GM12878 (cell line): ENCODE measurements at regions not wholly inside any gene's neighbourhood (a gene's known extent, or its start where the extent isn't known, plus 50 kb on each side); places are given as distances from the start of the nearest gene placed in this dataset.
A peak's percentile ranks its signal among the peaks of the same experiment; 100 is the strongest.

Experiments used
- ATAC-seq: fragments of 200-7000 bp; cut with Tn5 transposase; 3 replicates; pipeline ENCODE4 v1.9.1; 2020; ENCODE audit warnings: mild to moderate bottlenecking, moderate library complexity
- BruUV-seq: library from RNA; stranded (reverse); fragments of 400-500 nt; replicated peaks from 2 replicates; lab custom pipeline; 2021; lab: Mats Ljungman, UMichigan
- CTCF ChIA-PET: fragments of 300-600 bp; sonication (Branson Sonifier 250); formaldehyde crosslinking; extraction: SDS; loops from one replicate; lab custom pipeline; 2021; ENCODE audit warnings: inconsistent platforms; lab: Yijun Ruan, JAX
- POLR2A ChIA-PET: fragments of 350-600 bp; formaldehyde crosslinking; extraction: SDS; loops from one replicate; lab custom pipeline; 2021; ENCODE audit warnings: inconsistent platforms; lab: Charles Lee
- RAD21 ChIA-PET: fragments of 300-600 bp; sonication (Branson Sonifier 250); formaldehyde crosslinking; loops from one replicate; lab custom pipeline; 2023; ENCODE audit warnings: antibody characterized with exemption; ENCODE audit not compliant: unreplicated experiment; lab: Charles Lee
- SMC1A ChIA-PET: fragments of 300-600 bp; sonication (Branson Sonifier 250); formaldehyde crosslinking; loops from one replicate; lab custom pipeline; 2023; ENCODE audit not compliant: unreplicated experiment, uncharacterized antibody; lab: Charles Lee
- DNase-seq: peaks from one replicate; pipeline ENCODE4 v3.0.0-alpha.2; 2011; ENCODE audit warnings: low read depth, low spot score
- FAIRE-seq: peaks from 3 replicates; lab custom pipeline; 2011; peaks lifted over from hg19 to GRCh38; lab: Jason Lieb, UNC
- H2AFZ ChIP-seq: 2 replicates; pipeline ENCODE4 v1.6.0; 2011; ENCODE audit warnings: low read depth, low read length, control low read depth; ENCODE audit not compliant: control insufficient read depth
- H3K27ac ChIP-seq: 2 replicates; pipeline ENCODE4 v1.5.1; 2011; ENCODE audit warnings: control low read depth; ENCODE audit not compliant: control insufficient read depth, insufficient read depth
- H3K27me3 ChIP-seq, 2 experiments: replicated peaks in 1 of 2; 2 replicates each; pipeline versions ENCODE4 v1.6.0 to v1.6.1; 2011; ENCODE audit warnings: low read length in 1 of 2; ENCODE audit not compliant: control insufficient read depth in 2 of 2, insufficient read depth in 2 of 2
- H3K36me3 ChIP-seq, 2 experiments: 2 replicates each; pipeline ENCODE4 v1.5.1; 2011; ENCODE audit warnings: low read length in 1 of 2; ENCODE audit not compliant: control insufficient read depth in 2 of 2, insufficient read depth in 2 of 2
- H3K4me1 ChIP-seq: 2 replicates; pipeline ENCODE4 v1.6.1; 2011; ENCODE audit warnings: mild to moderate bottlenecking, low read length, moderate library complexity, mixed read lengths; ENCODE audit not compliant: control insufficient read depth, insufficient read depth
- H3K4me2 ChIP-seq: 2 replicates; pipeline ENCODE4 v1.6.0; 2011; ENCODE audit warnings: control low read depth; ENCODE audit not compliant: control insufficient read depth, insufficient read depth
- H3K4me3 ChIP-seq: fragments of 200-600 bp; sonication (generic); 2 replicates; pipeline ENCODE4 v1.5.1; 2016
- H3K79me2 ChIP-seq: 2 replicates; pipeline ENCODE4 v1.6.0; 2011; ENCODE audit warnings: low read length; ENCODE audit not compliant: control insufficient read depth, insufficient read depth
- H3K9ac ChIP-seq: 2 replicates; pipeline ENCODE4 v1.8.0; 2011; ENCODE audit warnings: low read length, control low read depth, mixed read lengths; ENCODE audit not compliant: control insufficient read depth, insufficient read depth
- H3K9me3 ChIP-seq: replicated peaks from 3 replicates; pipeline ENCODE4 v1.5.1; 2011; ENCODE audit warnings: mild to moderate bottlenecking, low read length; ENCODE audit not compliant: control insufficient read depth, insufficient read depth
- H4K20me1 ChIP-seq: 2 replicates; pipeline ENCODE4 v1.6.0; 2011; ENCODE audit not compliant: control insufficient read depth, insufficient read depth
- CHD4 ChIP-seq: fragments of 200-600 bp; sonication (generic); IDR thresholded peaks from 2 replicates; pipeline ENCODE4 v1.6.1; 2016; ENCODE audit warnings: mild to moderate bottlenecking
- E4F1 ChIP-seq: fragments of 450-650 bp; IDR thresholded peaks from 2 replicates; pipeline ENCODE4 v1.6.1; 2018; ENCODE audit warnings: borderline replicate concordance, mild to moderate bottlenecking; ENCODE audit not compliant: partially characterized antibody
- EED ChIP-seq: sonication (generic); IDR thresholded peaks from 2 replicates; pipeline ENCODE4 v1.6.1; 2016; ENCODE audit warnings: antibody characterized with exemption, low read depth
- RAD51 ChIP-seq: fragments of 450-650 bp; IDR thresholded peaks from 2 replicates; pipeline ENCODE4 v1.6.1; 2016; ENCODE audit warnings: moderate library complexity, mild to moderate bottlenecking, inconsistent platforms
- ZNF687 ChIP-seq: fragments of 450-650 bp; IDR thresholded peaks from 2 replicates; pipeline ENCODE4 v1.6.1; 2017; ENCODE audit warnings: mild to moderate bottlenecking, moderate library complexity
- WGBS: methylation state at CpG from one replicate; pipeline ENCODE4 v1.1.6; 2016; ENCODE audit warnings: low lambda C conversion rate; ENCODE audit not compliant: insufficient replicate concordance, insufficient coverage; ENCODE audit errors: missing lambda C conversion rate; 5-methylcytosine and 5-hydroxymethylcytosine counted together
- in situ Hi-C: fragments of 300-500 bp; cut with MboI; formaldehyde crosslinking; loops from 9 replicates; pipeline ENCODE4 v1.14.3; 2018; ENCODE audit warnings: mixed read lengths
- intact Hi-C: fragments of 100-400 bp; cut with micrococcal nuclease; formaldehyde crosslinking; loops from one replicate; pipeline ENCODE4 v1.14.2; 2022; ENCODE audit not compliant: unreplicated experiment
- TF ChIP-seq, protein P1 (sequence below), 3 experiments: IDR thresholded peaks in 2 of 3; conservative IDR thresholded peaks in 1 of 3; 2 replicates each; pipeline ENCODE4 v1.5.1; 2011; ENCODE audit warnings: low read depth in 3 of 3, low read length in 3 of 3, mild to moderate bottlenecking in 3 of 3, control low read depth in 2 of 3, moderate library complexity in 2 of 3, inconsistent platforms in 1 of 3, mixed read lengths in 1 of 3; ENCODE audit not compliant: control insufficient read depth in 2 of 3, insufficient read depth in 1 of 3; ENCODE audit errors: extremely low read depth in 1 of 3

DNA sequence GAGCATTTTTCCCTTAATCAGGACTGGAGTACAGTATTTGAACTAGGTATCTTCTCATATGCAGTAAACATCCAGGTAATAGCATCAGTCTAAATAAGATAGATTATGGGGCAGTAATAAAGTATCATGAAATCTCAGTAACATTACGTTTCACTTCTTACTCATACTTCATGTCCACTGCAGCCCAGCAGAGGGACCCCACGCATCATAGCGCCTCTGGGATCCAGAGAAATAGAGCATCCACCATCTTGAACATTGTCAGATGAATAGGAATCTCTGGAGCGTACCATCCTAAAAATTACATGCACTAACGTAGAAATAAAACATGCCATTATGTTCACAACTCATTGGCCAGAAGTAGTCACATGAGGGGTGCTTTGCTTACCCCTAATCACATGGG is 499.0 kb downstream of the CPS1 start:
- H3K9ac ChIP-seq = no peak overlapping the region
- POLR2A ChIA-PET = no interaction called here
- H3K4me2 ChIP-seq = no peak overlapping the region
- no peaks in the 10 kb centered on the region for H3K4me1 ChIP-seq
- no peaks in the 10 kb centered on the region for H4K20me1 ChIP-seq
- H2AFZ ChIP-seq = no peak overlapping the region
- no TSS peak for BruUV-seq
- CTCF ChIA-PET = interaction anchor here (1.2 to 2.3 kb wide), 3 partner anchors 32 to 102 kb away, joined by 3 to 12 read pairs (median 7); no protein-coding TSS in a partner anchor
- peak; percentile 64 for ATAC-seq
- in situ Hi-C loops = no loop called here
- 18% methylated on average over 5 of the region's 5 CpGs for WGBS
- TF ChIP-seq CHD4 (no peak), RAD51 (no peak)
- TF ChIP-seq, protein P1, sequence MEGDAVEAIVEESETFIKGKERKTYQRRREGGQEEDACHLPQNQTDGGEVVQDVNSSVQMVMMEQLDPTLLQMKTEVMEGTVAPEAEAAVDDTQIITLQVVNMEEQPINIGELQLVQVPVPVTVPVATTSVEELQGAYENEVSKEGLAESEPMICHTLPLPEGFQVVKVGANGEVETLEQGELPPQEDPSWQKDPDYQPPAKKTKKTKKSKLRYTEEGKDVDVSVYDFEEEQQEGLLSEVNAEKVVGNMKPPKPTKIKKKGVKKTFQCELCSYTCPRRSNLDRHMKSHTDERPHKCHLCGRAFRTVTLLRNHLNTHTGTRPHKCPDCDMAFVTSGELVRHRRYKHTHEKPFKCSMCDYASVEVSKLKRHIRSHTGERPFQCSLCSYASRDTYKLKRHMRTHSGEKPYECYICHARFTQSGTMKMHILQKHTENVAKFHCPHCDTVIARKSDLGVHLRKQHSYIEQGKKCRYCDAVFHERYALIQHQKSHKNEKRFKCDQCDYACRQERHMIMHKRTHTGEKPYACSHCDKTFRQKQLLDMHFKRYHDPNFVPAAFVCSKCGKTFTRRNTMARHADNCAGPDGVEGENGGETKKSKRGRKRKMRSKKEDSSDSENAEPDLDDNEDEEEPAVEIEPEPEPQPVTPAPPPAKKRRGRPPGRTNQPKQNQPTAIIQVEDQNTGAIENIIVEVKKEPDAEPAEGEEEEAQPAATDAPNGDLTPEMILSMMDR (IDR thresholded peaks at IDR 0.05 in 2 of 3, conservative IDR thresholded peaks at IDR 0.05 in 1 of 3; ENCODE audit: control insufficient read depth in 2 of 3, extremely low read depth in 1 of 3, insufficient read depth in 1 of 3, low read depth in 3 of 3, low read length in 3 of 3) = peak in 2 of 3 experiments; percentile 10 to 20; a peak in 1 of 6 replicates
- TF ChIP-seq, all 136 proteins: peak for 1
- FAIRE-seq (no peak), DNase-seq (no peak)
- ChIA-PET SMC1A (interaction anchor here (1.2 to 1.8 kb wide), 3 partner anchors 23 to 102 kb away, joined by 3 to 7 read pairs (median 4); no protein-coding TSS in a partner anchor), RAD21 (interaction anchor here (0.7 to 0.9 kb wide), 2 partner anchors 37 to 582 kb away, joined by 3 read pairs; no protein-coding TSS in a partner anchor)
- Histone ChIP-seq H3K36me3 (no peaks in the 10 kb centered on the region), H3K27me3 (no peaks in the 10 kb centered on the region), H3K79me2 (no peaks in the 10 kb centered on the region), H3K9me3 (no peaks in the 10 kb centered on the region), H3K4me3 (no peak overlapping the region), H3K27ac (no peak overlapping the region)
- intact Hi-C loops = no loop called here

DNA sequence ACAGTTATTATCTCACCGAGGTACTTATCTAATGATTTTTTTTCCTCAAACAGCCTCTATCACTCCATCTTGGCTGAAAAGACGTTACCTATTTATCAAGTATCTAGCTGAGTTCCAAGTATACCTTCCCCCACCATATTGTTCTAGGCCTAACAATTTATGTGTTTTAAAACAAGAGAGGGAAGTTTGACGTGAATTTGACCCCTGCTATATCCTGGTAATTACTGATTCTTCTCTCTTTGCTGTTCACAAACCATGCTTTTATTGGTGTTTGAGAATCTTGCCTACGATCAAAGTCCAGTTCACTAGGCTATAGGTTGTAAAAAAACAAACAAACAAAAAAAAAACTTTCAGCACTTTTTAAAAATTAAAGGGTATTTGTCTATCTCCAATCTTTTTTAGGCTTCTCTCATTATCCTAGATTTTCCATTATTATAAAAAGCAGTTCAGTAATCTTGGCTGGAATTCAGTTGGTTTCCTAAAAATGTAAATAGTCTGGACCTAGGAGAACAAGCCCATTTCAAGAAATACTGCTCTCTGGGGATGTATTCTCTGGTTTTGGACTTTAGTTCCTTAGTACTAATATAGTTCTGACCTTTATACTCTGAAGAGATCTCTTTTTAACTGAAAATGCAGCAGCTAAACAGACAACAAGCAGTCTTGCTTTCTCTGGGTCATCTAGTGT is 505.4 kb downstream of the CPS1 start:
- in situ Hi-C loops = no loop called here
- SMC1A ChIA-PET = interaction anchor here (0.6 to 1.1 kb wide), 2 partner anchors 13 to 99 kb away, joined by 3 to 4 read pairs; no protein-coding TSS in a partner anchor
- TF ChIP-seq ZNF687 = no peak
- no peak for TF ChIP-seq EED
- TF ChIP-seq E4F1 = no peak

More for the DNA sequence above, 505.4 kb downstream of the CPS1 start:
- Histone ChIP-seq H3K9ac (no peak overlapping the region), H3K27ac (no peak overlapping the region), H3K79me2 (no peaks in the 10 kb centered on the region), H3K4me3 (no peak overlapping the region), H3K4me1 (no peaks in the 10 kb centered on the region), H3K27me3 (no peaks in the 10 kb centered on the region), H3K4me2 (no peak overlapping the region), H2AFZ (no peak overlapping the region), H3K36me3 (no peaks in the 10 kb centered on the region), H3K9me3 (no peaks in the 10 kb centered on the region), H4K20me1 (no peaks in the 10 kb centered on the region)
- BruUV-seq = no TSS peak
- ATAC-seq (no peak), DNase-seq (no peak), FAIRE-seq (no peak)
- intact Hi-C loops = no loop called here
- ChIA-PET POLR2A (no interaction called here), CTCF (interaction anchor here (1.5 kb wide), 1 partner anchor 14 kb away, joined by 3 read pairs; no protein-coding TSS in a partner anchor), RAD21 (no interaction called here)
- WGBS = 0% methylated on average over 4 of the region's 4 CpGs
